ENCODE measurements at regions not wholly inside any gene's neighbourhood (a gene's known extent, or its start where the extent isn't known, plus 50 kb on each side); places are given as distances from the start of the nearest gene placed in this dataset.
"Not testable (repeated sequence)": the region's sequence is repeated elsewhere in the genome, so short reads cannot be mapped to it uniquely, and the experiment has no call there.

DNA sequence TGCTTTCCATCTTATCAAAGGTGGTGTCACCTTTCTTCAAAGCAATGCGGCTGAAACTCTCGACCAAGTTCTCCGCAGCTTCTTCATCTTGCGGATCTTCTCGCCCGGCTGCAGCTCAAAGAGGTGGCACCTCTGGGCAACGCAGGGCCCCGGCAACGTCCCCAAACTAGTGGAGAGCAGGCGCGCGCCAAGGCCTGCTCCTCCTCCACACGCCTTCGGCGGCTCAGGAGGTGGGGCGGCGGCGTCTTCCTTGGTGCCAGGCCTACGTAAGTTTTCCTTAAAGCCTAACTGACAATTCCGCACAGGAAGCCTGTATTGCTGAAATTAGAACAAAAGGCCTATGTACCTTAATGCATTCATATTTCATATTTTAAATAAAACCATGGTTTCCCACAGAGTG is 112.0 kb downstream of the TMX1 start:
- no peak for ATAC-seq

DNA sequence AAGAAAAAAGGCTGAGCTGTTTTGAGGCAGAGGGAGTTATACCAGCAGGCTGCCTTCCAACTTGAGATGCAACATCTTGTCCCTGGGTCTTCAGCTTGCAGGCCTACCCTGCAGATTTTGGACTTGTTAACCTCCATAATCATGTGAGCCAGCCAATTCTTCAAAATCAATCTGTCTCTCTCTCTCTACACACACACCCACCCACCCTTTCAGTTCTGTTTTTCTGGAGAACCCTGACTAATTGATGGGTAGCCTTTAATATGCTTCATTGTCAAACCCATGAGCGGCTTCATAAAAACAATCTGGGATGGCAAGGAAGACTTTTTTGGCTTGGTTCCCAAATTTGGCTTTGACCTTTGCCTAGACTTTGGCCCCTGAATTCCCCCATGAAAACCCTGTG is 113.9 kb downstream of the TMX1 start:
- no peak for ATAC-seq

DNA sequence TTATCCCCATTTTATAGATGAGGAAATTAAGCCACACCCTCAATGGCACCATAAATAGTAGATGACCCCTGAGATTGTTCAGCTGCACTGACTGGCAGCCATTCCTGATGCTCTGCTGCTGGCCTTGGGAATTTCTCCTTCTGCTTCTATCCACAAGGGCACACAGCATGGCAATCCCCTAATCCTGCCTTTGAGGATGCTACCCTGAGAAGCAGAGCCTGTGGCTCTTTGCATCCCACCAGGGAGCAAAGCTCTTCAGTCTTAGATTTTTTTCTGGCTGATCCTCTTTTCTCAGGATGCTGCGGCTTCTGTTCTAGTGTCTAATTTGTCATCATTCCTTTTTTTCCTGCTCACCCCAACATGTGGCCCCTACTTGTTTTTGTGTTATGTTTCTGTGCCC is 114.8 kb downstream of the TMX1 start:
- ATAC-seq = no peak

DNA sequence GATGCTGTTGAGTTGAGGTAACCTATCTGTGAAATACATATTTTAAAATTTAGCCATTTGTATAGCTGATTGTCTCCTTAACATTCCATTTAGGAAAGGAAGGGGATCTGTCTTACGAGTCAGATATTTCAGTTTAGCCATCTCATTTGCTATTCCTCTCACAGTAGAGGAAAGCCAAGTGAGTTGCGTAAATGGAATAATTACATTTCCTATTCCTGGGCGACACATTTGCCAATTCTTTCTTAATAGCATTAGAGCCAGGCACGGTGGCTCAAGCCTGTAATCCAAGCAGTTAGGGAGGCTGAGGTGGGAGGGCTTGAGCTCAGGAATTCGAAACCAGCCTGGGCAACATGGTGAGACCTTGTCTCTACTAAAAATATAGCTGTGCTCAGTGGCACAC is 116.3 kb downstream of the TMX1 start:
- ATAC-seq = peak; percentile 19

DNA sequence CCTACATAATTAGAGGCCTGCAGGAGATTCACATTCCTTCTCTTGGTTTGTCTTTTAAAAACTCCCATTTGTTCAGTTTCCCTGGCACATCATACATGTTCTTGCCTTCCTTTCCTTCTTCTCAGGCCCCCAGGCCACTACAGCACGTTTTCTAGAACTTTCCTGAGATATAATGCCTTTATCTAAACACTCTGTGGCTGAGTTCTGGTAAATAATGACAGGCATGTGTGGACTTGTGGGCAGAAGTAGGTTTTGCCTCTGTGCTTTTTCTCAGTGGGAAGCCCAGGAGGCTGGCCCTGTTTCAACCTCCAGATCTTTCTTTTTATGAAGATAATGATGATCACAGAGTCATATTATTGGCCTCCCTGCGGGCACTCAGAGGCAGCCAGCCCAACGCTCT is 117.2 kb downstream of the TMX1 start:
- ATAC-seq = no peak

DNA sequence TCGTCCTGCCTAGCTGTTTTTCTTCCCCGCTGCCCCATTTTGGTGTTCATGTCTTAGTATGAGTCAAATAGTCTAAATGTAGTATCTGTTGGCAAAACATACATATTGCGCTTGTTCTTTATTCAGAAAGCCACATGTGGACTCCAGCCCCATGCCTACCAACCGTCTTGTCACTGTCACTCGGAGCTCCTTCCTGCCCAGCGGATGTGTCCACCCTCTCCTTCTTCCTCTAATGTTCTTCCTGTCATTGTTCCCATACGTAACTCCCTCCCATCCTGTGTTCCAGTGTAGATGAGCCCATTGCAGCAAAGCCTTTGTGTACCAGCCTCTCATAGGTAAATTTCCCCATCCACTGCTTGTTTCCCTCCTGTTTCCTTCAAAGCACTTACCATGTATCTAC is 120.5 kb downstream of the TMX1 start:
- no peak for ATAC-seq

DNA sequence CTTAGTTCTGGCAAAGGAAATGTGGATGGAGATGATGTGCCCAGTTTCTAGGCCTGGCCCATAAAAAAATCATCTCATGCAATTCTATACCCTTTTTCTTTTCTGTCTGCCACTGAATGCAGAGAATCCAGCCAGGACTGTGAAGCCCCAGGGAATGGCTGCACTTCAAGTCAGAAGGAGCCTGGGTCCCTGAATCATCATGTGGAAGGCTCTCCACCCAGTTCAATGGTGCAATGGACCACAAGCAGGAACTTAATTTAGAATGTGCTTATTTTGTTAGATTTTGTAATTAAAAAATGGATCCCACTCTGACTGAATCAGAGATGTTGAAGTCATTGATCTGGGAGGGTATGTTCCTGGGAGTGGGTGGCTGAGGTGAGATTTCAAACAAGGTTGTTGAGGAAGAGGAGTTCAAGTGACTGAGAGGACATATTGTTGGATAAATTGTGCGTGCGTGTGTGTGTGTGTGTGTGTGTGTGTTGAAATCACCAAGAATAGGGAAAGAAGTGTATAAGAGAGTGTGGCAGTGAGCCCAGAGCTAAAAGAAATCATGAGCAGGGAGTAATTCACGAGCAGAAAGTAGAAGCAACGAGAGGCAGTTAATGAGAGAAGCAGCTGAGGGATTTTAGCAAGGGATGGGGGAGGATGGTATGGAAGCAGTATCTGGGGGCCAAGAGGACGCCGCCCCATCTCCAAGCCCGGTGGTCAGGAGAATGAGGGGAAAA is 125.4 kb downstream of the TMX1 start:
- peak; percentile 46 for ATAC-seq

DNA sequence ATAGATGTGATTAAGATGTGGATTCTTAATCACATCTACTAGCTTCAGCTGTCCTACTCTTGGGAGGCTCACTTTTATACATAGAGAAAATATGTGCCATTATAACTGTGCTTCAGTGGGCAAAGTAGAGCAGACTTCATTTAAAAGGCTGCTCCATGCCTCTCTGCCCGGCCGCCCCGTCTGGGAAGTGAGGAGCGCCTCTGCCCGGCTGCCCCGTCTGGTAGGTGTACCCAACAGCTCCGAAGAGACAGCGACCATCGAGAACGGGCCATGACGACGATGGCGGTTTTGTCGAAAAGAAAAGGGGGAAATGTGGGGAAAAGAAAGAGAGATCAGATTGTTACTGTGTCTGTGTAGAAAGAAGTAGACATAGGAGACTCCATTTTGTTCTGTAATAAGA is 126.4 kb downstream of the TMX1 start:
- ATAC-seq = not testable (repeated sequence)

DNA sequence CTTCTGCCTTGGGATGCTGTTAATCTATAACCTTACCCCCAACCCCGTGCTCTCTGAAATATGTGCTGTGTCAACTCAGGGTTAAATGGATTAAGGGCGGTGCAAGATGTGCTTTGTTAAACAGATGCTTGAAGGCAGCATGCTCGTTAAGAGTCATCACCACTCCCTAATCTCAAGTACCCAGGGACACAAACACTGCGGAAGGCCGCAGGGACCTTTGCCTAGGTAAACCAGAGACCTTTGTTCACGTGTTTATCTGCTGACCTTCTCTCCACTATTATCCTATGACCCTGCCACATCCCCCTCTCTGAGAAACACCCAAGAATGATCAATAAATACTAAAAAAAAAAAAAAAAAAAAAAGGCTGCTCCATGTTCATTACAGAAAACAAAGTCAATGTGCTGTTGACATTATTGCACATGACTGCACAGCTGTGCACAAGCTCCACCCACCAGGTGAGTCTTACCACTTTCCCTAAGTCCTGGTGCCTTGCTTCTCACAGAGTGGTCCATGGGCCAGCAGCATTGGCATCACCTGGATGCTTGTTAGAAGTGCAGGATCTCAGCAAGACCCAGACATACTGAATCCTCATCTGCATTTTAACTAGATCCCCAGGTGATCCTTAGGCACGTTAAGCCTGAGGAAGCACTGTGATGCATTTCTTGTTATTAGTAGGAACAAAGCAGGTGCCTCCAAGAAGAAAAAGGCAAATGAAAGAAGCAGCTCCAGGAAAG is 127.0 kb downstream of the TMX1 start:
- ATAC-seq = peak; percentile 64

DNA sequence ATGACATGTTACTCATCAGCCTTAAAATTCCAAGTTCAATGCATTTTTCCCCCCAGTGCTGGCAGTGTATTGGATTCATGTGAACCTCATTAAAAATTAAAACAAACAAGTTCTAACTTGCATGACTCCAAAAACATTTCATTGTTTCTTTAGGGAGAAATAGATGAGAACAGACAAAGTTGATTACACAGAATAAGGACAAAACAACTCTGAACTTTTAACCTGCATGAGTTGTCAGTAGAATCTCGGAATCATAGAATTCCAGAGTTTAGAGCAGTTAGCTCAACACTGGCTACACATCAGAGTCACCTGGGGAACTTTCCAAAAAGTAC is 127.5 kb downstream of the TMX1 start:
- ATAC-seq = no peak

DNA sequence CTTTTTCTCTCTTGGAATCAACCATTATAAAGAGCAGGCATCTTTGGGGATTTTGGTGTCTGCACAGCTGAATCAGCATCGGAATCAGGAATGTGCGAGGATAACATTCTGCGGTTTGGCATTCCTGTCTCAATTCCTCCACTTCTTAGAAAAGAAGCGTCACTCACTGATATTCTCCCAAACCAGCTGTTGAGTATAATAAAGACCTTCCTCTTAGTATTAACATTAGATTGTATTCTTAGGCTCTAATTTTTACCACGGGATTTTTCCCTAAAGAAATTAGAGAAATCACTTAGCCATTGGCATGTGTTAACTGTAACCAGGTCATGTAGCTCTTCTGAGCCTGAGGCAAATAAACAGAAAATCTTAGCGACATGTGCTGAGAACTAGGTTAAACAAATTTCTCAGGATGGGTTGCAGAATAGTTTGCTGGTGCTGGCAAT is 128.7 kb downstream of the TMX1 start:
- ATAC-seq = no peak

DNA sequence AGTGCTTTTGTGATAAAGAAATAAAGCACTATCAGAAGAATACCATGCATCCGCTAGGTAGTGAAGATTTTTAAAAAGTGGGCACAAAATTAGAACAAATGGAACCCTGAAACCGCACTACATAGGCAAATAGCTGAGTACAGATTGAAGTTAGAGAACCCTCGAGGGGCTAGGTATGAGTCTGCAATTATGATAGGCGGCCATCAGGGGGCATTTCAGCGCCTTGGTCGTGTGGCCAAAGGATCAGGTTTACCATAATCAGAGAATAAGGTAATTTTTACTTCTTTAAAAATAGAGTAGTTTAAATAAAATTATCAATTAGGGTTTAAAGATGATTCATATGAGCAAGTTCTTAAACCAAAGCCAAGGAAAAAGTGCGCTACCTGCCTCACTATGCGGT is 129.8 kb downstream of the TMX1 start:
- no peak for ATAC-seq

DNA sequence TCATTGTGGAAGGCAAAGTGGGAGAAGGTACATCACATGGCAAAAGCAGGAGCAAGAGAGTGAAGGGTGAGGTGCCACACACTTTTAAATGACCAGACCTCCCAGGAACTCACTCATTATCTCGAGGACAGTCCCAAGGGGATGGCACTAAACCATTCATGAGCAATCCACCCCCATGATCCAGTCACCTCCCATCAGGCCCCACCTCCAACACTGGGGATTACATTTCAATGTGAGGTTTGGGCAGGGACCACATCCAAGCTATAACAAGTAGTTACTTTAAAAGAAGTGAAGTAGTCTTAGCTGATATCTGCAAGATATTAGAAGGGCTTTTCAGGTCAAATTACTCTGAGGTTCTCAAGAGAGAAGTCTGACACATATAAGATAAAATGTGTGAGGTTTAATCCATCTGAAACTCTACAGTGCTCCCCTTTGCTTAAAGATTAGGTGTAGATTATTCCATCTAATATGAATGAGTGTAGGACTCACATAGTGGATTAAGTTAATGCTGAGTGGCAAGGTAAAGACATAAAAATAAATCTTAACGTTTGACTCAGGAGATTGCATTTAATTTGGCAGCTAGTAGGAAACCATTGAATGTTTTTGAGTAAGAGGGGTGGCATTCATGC is 130.8 kb downstream of the TMX1 start:
- ATAC-seq = peak; percentile 81

DNA sequence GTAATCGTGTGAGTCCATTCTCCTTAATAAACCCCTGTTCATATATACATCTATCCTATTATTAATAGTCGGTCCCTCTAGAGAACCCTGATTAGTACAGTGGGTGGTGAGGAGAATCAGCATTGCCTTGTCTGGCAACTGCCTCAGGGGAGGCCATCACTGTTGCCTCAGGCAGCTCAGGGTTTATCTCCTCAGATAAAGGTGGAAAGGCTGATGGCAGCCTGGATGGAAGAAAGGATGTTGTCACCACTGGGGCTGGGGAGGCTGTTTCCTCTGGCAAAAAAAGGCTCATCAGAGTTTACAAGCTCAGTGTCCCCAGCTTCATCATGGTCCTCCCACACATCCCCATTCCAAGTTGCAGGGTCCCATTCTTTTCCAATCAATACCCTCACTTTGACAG is 137.1 kb downstream of the TMX1 start:
- ATAC-seq = not testable (repeated sequence)

DNA sequence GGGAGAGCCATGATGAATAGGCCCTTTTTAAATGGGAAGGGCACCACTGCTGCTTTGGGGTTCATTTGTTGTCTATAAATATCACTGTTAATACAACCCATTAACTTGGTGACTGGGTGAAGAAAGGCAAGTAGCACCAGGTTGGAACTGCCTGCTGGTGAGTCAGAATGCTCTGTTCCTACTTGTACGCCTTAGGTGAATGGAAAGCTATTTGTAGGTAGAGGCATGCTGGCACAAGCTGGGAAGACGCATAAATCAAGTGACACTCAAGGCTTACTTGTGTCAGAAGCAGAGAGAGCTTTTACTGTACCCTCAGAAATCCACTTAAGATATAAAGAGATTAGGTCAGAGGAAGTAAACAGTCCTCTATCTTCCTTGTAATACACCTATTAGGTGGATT is 142.5 kb downstream of the TMX1 start:
- peak; percentile 98 for ATAC-seq

DNA sequence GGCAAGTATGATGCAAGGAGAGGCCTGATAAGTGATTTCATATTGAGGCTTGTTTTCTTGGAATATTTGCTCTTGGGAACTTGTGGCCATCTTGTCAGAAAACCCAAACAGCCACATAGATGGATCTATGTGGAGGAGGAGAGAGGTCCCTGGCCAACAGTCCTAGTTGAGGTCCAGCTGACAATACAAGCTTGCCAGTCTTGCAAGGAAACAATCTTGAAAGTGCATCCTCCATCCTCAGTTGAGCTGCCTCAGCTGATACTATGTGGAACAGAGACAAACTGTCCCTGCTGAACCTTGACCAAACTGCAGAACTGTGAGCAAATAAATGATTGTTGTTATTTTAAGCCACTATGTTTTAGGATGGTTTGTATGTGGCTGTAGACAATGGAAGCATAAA is 146.4 kb downstream of the TMX1 start:
- no peak for ATAC-seq

DNA sequence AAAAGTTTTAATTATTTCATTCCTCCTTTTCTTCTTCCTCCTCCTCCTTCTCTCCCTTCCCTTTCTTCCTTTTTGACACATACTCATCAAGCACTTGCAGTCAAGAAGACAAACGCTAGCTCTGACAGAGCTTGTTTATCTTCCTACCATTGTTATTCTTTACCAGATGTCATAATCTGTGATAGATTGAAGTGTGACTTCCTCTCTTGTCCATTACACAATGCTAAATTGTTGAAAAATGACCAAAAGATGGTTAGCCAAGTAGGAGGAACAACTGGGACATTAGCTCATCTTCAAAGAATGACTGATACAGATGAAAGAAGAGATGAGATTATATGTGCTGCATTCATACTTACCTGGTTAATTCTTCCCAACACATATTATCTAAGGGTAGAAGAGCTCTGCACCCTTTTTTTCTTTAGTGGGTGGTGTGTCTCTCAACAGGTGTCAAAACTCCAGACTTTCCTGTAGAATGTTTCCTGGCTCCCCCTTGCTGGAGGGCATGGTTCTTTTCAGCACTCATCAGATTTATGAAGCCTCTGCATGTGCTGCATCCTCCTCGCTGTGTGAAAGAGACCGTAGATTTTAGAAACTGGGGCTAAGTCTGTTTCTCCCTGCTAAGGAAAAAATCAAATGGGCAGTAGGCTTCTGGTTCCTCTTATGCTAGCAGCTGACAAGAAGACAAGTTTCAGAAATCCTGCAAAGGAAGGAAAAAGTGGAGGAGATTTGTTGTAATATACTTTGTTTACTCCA is 147.1 kb downstream of the TMX1 start:
- no peak for ATAC-seq

DNA sequence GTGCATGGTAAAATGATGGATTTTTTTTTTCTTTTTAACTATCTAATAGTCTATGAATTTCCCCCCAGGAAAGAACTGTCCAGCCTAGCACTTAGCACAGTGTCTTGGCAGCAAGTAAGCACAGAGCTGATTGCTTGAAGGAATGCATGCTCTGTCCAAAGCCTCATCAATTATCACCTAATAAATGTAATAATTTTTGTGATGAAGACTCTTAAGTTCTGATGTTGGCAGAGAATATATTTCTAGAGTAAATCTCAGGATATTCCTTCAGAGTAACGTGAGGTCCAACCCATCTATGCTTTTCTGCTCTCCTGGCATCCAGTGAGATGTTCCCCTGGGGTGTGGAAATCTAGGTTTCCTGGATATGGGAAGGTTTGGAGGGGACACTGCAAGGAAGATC is 152.4 kb downstream of the TMX1 start:
- no peak for ATAC-seq

DNA sequence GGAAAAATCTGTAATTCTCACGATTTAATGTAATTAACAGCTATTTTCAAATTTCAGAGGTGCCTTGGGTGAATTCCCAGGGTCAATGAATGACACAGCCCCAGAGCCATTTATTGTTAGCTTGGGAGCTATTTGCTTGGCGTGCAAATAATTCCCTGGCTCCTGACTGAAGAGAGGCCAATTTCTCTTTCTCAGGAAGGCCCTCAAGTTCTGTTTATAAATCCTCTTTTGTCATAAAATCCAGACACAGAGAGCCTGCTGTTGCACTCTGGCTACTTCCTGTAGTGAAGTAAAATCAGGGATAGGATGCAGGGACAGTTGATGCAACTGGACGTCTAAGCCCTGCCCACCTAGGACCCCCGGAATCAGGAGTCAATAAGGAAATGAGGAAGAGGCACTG is 154.3 kb downstream of the TMX1 start:
- ATAC-seq = no peak

DNA sequence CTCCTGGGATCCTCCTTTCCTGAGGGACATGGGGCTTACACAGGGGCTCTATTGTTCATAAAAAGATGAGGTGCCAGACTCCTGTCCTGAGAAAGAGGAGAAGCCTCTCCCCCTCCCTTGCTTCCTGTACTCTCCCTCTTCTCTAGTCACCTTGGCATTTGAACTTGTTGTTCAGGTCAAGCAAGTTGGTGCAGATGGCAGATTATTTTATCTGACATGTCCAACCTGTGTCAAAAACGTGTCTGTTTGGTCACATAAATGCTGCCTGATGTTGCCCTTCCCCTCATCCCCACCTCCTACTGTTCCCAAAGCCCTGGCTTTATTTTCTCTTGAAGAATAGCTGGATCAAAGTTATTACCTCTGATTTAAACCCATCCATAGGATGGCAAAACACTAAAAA is 154.8 kb downstream of the TMX1 start:
- peak; percentile 69 for ATAC-seq

DNA sequence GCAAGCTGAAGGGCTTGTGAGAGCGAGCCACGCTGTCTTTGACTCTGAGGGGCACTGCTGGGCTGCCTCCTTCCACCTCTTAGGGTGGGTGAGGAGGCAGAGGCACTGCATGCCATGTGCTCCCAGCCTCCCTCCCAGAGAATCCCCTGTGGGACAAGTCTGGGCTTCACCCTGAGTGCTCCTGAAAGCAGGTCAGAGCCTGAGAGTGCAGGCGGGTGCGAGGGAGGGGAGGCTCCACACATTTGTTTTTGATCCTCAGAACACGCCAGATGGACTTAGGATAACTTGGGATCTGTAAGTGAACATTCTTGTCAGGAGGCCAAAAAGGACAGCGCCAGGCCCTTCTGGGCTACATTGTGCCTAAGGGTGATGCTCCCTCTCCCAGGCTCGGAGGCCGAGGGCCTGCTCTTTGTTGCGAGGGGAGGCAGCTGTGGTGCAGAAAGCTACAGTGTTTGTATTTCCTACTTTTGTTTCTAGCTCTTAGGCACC is 155.4 kb downstream of the TMX1 start:
- peak; percentile 68 for ATAC-seq

DNA sequence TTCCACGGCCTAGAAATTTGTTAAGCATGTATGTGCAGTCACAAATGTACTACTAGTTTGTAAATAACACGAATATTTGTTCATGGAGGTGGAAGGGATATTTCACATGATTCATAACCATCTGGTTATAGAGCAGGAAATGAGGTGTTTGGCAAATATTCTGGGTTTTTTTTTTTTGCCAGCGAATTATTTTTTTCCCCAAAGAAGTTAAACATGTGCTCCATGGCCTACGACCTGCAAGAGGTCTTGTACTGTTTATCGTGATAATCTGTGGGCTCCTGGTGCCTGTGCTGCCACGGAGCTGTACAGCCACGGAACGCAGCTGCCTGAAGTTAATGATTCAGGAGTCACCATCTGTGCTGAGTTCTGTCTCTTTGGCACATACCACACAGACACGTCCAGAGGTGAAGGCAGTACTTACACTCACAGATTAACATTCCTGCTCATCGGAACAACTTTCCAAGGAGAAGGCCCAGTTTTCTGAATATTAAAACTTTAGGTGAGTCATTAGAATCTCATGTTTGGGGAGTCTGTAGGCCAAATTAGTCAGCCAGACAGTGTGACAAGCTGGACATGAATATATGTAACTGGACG is 156.3 kb downstream of the TMX1 start:
- peak; percentile 30 for ATAC-seq

DNA sequence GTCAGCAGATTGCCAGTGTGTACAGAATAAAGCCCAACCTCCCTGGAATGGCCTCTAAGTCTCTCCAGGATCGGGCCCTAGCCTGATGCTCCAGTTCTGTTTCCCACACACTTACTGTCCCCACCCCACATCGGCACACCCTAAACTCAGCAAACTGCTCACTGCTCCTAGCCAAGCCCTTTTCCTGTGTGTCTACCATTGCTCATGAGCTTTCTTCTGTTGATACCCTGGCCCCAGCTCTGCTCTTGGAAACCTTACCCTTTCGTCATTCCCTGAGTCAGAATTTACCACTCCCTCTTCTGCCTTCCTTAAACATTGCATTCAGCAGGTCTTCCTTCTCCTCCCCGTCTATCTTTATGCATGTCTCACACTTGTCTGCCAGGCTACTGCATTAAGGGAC is 158.9 kb downstream of the TMX1 start:
- peak; percentile 94 for ATAC-seq

Data from esophagus mucosa (tissue), 1 donor.